ENCODE measurements at regions not wholly inside any gene's neighbourhood (a gene's known extent, or its start where the extent isn't known, plus 50 kb on each side); places are given as distances from the start of the nearest gene placed in this dataset.
"Not testable (repeated sequence)": the region's sequence is repeated elsewhere in the genome, so short reads cannot be mapped to it uniquely, and the experiment has no call there.

DNA sequence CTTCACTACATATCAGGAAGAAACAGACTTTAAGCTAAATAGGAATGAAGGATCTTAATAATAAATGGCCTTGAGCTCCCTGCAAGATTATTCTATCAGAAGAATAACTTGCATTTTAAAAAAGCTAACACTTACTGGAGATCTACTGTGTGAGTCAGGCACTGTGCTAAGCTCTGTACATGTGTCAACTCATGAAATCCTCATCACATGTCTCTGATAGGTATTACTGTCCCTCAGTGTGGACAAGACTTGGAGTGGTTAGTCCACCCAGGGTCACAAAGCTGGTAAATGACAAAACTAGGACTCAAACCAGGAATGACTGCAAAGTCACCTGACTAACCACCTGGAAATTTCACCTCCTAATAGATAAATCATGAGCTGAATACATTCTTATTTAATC is 57.1 kb upstream of the KCTD7 start:
- DNase-seq (ENCODE audit: low read depth in 1 of 2, low spot score in 1 of 2), result no peak

DNA sequence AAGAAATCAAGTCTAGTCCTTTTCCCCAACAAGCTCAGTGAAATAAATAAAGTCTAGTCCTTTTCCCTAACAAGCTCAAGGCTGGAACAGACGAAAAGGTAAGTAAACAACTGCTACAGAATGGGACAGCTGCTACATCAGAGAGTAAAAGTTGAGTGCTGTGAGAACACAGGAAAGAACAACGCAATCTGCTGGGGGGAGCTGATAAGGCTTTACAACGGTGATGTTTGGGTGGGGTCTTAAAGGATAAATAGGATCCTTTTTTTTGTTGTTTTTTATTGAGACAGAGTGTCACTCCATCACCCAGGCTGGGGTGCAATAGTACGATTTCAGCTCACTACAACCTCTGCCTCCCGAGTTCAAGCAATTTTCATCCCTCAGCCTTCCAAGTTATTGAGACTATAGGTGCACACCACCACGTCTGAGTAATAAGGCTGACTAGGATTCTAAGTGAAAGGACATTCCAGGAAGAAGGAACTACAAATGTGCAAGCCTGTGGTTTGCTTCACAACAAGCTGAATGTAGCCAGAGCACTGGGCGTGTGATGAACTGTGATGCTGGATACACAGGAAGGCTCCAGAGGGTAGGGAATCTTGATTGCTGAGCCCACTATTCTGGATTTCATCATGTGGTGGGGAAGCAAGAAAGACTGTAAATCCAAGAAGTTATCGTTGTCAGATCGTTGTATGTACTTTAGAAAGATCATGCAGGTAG is 54.7 kb upstream of the KCTD7 start:
- not testable (repeated sequence) for DNase-seq (ENCODE audit: low read depth in 1 of 2, low spot score in 1 of 2)

DNA sequence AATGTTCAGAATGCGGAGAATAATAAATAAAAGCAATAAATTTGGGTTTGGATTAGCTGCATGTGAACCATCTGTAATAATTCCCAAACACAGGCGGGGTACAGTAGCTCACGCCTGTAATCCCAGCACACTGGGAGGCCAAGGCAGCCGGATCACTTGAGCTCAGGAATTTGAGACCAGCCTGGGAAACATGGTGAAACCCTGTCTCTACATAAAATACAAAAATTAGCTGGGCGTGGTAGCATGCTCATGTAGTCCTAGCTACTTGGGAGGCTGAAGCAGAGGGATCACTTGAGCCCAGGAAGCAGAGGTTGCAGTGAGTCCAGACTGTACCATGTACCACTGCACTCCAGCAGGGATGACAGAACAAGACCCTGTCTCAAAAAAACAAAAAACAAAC is 53.9 kb upstream of the KCTD7 start:
- not testable (repeated sequence) for DNase-seq (ENCODE audit: low read depth in 1 of 2, low spot score in 1 of 2)

DNA sequence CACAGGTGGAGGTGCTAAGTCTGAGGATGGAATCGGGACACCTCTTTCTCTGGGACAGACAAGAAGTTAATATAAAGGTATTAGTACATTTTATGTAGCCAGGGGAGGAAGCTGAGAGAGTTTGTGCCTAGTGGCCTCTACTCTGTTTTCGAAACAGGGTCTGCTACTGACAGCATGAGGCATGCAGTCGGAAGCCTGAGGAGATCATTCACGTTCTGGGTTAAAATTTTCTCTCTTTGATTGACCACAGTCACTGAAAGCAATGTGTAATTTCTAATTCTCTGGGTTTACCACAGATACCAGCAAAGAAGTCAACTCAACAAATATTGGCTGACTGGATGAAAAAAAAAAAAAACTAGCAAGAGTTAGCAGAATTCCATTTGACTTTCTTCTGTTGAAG is 53.3 kb upstream of the KCTD7 start:
- no peak for DNase-seq (ENCODE audit: low read depth in 1 of 2, low spot score in 1 of 2)

GRCh38 chr7:66576646-66577045 is 52.0 kb upstream of the KCTD7 start:
- no peak for DNase-seq (ENCODE audit: low read depth in 1 of 2, low spot score in 1 of 2)
